Smooth muscle cell of the brain vasculature (primary cell): ENCODE measurements at regions not wholly inside any gene's neighbourhood (a gene's known extent, or its start where the extent isn't known, plus 50 kb on each side); places are given as distances from the start of the nearest gene placed in this dataset.

Experiments
- DNase-seq: peaks from one replicate; pipeline ENCODE4 v3.0.0-alpha.2; 2012; ENCODE audit warnings: low read depth, low spot score

GRCh38 chr1:116819081-116819480, 64.9 kb downstream of the CD2 start:
- DNase-seq = no peak

DNA sequence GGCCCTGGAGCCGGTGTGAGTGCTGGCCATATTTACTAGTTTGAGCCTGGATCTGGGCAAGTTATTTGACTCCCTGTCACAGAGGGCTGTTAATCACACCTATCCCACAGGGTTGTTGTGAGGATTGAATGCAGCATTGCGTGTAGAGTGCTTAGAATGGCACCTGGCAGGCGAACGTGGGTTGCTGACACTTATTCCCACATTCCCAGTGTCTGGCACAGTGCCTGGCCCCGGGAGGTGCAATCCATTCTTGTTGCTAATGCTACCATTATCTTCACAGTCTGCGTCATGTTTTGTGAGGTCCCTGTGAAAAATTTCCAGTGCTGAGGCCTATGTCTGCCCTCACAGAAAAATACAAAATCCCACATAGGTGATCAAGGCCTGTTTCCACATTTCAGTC, 66.1 kb downstream of the CD2 start:
- no peak for DNase-seq

DNA sequence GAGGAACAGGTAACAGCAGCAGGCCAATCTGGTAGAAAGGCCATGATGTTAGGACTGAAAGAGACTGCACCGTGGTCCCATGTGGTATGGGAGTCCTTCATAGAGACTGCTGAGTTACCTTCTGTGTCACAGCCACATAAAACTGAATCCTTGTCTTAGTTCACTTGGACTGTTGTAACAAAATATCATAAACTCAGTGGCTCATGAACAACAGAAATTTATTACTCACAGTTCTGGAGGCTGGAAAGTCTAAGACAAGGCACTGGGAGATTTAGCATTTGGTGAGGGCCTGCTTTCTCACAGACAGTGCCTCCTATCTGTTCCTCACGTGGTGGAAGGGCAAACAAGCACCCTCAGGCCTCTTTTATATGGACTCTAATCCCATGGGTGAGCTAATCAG, 67.5 kb downstream of the CD2 start:
- DNase-seq = no peak

DNA sequence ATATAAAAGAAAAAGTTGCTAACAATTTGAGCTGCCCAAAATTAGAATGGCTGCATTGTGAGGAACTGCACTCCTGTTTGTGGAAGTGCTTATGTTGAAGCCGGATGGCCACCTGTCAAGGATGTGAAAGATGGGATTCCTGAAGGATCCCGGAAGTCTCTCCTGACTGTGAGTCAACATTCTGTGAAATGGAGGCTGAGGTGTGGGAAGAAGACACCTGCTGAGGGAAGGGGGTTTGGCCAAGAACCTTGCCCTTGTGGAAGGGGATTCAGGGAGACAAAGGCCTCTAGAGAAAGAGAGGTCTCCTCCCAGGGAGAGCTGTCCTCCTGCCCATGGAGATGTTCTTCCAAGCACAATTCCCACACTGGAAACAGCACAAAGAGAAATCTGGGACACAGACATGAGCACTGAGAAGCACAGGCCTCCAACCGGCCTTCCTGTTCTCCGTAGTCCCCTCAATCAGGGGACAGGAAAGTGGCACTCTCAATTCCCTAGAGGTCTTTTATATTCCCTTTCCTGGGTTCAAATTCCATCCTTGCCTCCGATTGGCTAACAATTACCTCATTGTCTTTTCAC, 70.5 kb downstream of the CD2 start:
- no peak for DNase-seq

DNA sequence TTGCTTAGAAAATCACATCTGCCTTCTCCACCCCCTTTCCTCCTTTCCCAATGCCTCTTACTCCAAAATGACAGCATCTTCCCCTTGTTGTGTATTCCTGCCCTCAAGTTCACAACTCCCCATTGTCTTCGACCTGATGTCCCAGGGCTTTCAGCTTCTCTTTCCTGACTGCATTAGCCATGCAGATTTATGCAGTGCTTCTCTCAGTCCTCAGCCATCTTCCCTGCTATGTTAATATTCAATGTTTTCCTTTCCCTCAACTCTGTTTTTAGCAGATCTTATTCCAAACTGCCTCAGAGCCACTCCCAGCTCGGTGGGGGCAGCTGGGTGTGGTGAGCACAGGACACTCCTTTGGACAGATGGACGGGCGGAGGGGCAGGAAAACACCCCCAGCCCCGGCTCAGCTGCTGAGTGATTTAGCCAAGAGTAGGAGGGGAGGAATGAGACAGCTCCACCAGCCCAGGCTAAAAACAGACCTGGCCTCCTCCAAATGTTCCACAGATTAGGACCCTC, 71.0 kb downstream of the CD2 start:
- DNase-seq = no peak

DNA sequence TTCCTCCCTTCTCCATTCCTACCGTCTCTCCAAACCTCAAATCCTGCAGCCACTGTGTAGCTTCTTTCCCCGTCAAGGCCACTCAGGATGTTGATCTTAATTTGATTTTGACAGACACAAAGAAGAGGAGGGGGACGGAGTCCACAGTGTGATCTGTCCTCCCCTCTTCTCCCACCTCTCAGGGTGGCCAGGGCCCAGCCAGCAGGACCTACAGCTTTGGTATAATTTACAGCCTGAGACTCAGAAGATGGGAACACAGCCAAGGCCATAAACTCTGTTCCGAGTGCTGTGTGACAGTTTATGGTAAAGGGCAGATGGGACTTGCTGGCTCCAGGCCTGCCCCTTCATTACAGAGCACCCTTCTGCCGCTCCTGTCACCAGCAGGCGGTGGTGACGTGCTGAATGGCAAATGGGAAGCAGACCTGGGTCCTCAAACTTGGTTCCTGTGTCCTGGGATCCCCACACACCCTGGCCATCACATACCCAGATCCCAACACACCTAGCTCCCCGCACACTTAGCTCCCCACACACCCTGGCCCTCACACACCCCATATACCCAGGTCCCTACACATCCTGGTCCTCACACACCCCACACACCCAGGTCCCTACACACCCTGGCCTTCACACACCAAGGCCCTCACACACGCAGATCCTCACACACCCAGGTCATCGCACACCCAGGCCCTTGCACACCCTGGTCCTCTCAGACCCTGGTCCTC, 71.6 kb downstream of the CD2 start:
- DNase-seq = no peak

GRCh38 chr1:116826818-116827606, 72.8 kb downstream of the CD2 start:
- DNase-seq = no peak

DNA sequence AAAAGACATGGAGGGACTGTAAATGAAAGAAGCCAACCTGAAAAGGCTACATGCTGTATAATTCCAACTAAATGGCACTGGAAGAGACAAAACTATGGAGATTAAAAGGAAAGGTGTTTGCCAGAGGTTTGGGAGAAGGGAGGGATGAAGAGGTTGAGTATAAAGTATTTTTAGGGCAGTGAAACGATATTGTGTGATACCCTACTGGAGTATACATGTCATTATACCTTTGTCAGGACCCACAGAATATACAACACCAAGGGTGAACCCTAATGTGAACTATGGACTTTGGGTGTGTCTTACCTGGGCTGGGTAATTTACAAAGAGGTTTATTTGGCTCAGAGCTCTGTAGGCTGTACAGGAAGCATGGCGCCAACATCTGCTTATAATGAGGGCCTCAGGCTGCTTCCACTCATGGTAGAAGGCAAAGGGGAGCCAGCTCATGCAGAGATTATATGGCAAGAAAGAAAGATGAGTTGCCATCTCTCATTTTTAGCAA, 73.4 kb downstream of the CD2 start:
- DNase-seq = no peak

GRCh38 chr1:116832308-116832931, 77.3 kb upstream of the PTGFRN start:
- no peak for DNase-seq

- DNase-seq = no peak
Observed at GRCh38 chr1:116832932-116833578, 76.7 kb upstream of the PTGFRN start.

- DNase-seq = no peak
Observed at GRCh38 chr1:116833718-116834117, 76.0 kb upstream of the PTGFRN start.

GRCh38 chr1:116834595-116834994, 75.1 kb upstream of the PTGFRN start:
- no peak for DNase-seq

- no peak for DNase-seq
Observed at GRCh38 chr1:116835161-116835560, 74.6 kb upstream of the PTGFRN start.

DNA sequence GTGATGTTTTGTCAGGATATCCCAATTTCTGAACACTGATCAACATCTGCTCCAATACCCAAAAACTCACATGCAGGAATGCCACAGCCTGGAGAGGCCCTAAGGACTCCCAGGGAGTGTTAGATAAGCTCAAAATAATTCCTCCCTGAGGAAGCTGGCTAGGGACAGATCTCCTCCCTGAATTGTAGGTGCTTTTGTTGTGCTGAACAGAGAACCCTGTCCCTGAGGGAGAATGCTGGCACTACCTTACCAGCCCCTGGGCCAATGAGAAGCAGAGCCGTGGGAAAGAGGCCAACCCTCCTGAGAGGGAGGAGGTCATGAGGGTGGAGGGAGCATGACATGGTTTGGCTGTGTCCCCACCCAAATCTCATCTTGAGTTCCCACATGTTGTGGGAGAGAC, 73.6 kb upstream of the PTGFRN start:
- DNase-seq = no peak

DNA sequence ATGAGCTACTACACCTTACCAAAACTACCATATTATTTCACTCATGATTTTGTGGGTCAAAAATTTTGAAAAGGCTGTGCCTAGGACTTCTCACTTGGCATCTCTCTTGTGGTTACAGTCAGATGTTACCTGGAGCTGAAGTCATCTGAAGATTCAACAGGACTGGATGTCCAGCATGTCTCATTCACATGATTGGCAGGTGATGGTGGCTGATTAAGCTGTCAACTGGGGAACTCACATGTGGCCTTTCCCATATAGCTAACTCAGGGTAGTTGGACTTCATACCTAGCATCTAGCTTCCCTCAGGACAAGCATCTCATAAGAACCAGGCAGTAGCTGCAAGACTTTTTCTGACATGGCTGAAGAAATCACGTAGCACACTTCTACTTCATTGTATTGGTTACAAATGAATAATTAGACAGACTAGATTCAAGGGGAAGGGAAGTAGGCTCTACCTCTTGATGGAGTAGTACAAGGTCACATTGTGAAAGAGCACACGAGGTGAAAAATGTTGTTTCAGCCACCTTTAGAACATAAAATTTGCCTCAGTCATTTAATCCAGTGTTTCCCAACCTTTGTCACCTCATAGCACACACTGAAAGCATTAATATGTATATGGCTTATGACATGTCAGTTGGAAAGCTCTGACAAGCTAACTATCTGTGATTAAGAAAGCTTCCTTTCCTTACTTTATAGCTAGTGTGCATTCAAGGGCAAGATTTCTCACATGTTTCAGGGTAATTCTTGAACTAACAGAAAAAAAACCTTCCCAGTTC, 68.0 kb upstream of the PTGFRN start:
- no peak for DNase-seq

- DNase-seq = no peak
Observed at GRCh38 chr1:116842654-116843053, 67.1 kb upstream of the PTGFRN start.

DNA sequence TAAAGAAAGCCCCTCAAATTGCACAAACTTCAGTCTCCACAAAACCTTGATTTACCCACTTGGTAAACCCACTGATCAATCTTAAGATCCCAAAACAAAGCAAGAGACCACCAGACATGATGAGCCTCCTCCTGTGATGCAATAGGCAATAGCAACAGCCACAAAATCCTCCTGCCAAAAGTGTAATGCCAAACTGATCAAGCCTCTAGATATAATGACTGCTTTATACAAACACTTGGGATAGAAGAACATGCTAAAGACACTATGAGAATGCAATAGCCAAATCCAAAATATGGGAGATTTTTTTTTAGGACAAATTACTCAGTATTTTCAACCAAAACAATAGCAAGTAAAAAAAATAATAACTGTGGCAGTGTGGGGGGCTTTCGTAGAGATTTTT, 64.9 kb upstream of the PTGFRN start:
- DNase-seq = no peak

DNA sequence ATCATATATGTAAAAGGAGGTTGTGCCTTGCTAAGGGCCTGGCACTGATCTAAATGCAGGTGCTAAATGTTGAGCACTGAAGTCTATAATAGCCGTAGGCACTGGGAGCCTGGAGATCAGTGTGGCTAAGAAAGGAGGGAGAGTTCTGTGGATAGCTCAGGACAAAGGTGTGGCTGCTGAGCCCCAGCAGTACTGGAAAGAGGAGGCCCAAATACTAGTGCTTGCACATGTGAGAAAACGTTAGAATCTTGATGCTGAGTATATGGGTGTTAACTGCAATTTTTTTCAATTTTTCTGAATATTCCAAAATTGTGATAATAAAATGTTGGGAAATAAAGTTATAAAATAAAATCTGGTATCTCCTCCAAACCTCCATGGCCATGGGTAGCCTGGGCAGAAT, 62.5 kb upstream of the PTGFRN start:
- DNase-seq = no peak

DNA sequence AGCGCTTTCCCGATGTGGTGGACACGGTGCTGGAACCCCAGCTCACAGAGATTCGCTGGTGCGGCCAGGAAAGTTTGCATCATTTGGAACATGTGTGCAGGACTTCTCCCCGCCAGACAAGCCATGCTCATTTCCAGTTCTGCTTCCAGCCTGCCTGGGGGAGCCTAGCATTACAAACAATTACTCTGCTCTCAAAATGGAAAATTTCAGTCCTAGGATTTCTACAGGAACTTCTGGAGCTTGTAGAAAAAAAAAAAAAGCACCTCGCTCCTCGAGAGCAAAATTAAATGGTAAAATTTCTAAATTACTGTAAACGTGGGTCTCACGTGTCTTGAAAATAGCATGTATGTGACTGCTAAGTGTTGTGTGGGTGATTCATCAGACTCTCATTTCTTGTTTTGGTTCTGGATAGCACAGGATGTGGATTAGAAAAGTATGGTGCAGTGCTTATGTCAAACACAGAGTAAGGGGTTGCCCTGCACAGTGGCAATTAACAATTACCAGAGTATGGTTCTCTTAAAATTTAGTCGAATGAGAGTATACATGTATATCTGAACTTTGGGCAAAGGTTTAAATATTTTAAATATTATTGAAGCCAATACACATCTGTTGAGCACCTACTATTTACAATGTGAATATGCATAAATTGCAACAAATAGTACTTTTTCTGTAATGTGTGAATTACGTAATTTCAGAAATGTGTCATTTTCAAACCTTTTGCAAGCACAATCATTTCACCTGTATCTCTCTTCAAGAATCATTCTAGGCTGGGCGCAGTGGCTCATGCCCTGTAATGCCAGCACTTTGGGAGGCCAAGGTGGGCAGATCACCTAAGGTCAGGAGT, 61.8 kb upstream of the PTGFRN start:
- no peak for DNase-seq

DNA sequence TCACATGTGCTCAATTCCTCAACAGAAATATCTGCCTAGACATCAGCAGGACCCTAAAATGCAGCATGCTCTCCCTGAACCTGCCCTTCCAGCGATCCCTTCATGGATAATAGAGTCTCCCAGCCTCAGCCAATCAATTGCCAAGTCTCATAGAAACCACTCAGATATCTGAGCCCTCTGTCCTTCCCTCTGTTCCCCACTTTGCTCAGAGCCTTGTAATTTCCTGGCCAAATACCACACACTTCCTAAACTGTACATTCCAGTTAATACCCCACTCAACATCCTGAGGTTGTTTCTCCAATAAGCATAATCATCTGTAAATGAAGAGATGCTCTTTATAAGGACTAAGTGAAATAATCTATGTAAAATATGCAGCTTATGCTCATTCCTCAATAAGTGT, 59.3 kb upstream of the PTGFRN start:
- no peak for DNase-seq
